A549 (cell line): ENCODE measurements at regions not wholly inside any gene's neighbourhood (a gene's known extent, or its start where the extent isn't known, plus 50 kb on each side); places are given as distances from the start of the nearest gene placed in this dataset.

Experiments
- ATAC-seq, 2 experiments: fragments of 200-7000 bp in 1 of 2; fragments of >200 bp in 1 of 2; cut with Nextera tagmentation in 1 of 2; cut with Tn5 transposase in 1 of 2; 3 replicates each; pipeline versions ENCODE4 v1.8.0 to v1.9.1; 2018 to 2020; ENCODE audit warnings: mild to moderate bottlenecking in 1 of 2, moderate library complexity in 1 of 2
- CTCF ChIA-PET: fragments of 300-600 bp; sonication (Branson Sonifier 250); formaldehyde crosslinking; extraction: SDS; loops from one replicate; lab custom pipeline; 2021; ENCODE audit warnings: antibody characterized with exemption, inconsistent platforms; lab: Yijun Ruan, JAX
- POLR2A ChIA-PET: fragments of 350-600 bp; formaldehyde crosslinking; extraction: SDS; loops from one replicate; lab custom pipeline; 2021; ENCODE audit warnings: antibody characterized with exemption, inconsistent platforms; lab: Yijun Ruan, JAX
- DNase-seq, 2 experiments: peaks; one replicate each; pipeline versions ENCODE4 v3.0.0 to v3.0.0-alpha.2; 2011 to 2016; ENCODE audit warnings: low read depth in 1 of 2, low spot score in 1 of 2
- FAIRE-seq: peaks from 2 replicates; lab custom pipeline; 2011; peaks lifted over from hg19 to GRCh38; lab: Jason Lieb, UNC
- H3K27ac ChIP-seq, 2 experiments: fragments of >200 bp; sonication (Bioruptor Twin); formaldehyde crosslinking; 3 replicates each; pipeline ENCODE4 v1.5.1; 2016 to 2017
- H3K4me1 ChIP-seq: fragments of >200 bp; sonication (Bioruptor Twin); formaldehyde crosslinking; 3 replicates; pipeline ENCODE4 v1.6.1; 2016
- H3K4me2 ChIP-seq: fragments of >200 bp; sonication (Bioruptor Twin); formaldehyde crosslinking; 3 replicates; pipeline ENCODE4 v1.6.1; 2016
- H3K4me3 ChIP-seq: fragments of >200 bp; sonication (Bioruptor Twin); formaldehyde crosslinking; 3 replicates; pipeline ENCODE4 v1.5.1; 2016
- H3K9me3 ChIP-seq: fragments of >200 bp; sonication (Bioruptor Twin); formaldehyde crosslinking; 3 replicates; pipeline ENCODE4 v1.6.1; 2016
- CHD4 ChIP-seq: fragments of 200-600 bp; sonication (generic); IDR thresholded peaks from 2 replicates; pipeline ENCODE4 v1.6.1; 2016; ENCODE audit warnings: antibody characterized with exemption, mild to moderate bottlenecking, borderline replicate concordance
- E2F6 ChIP-seq: IDR thresholded peaks from 2 replicates; pipeline ENCODE4 v1.6.1; 2012; ENCODE audit warnings: low read depth, borderline replicate concordance
- ESRRA ChIP-seq: fragments of 150-350 bp; IDR thresholded peaks from 2 replicates; pipeline ENCODE4 v1.6.1; 2014; ENCODE audit warnings: mild to moderate bottlenecking, low read length, borderline replicate concordance
- FOSL2 ChIP-seq, 2 experiments: fragments of 450-650 bp in 1 of 2; fragments of >200 bp in 1 of 2; sonication (Bioruptor Twin) in 1 of 2; formaldehyde crosslinking; IDR thresholded peaks; 2 replicates each; pipeline versions ENCODE4 v1.5.0 to v1.6.1; 2016 to 2020; ENCODE audit warnings: mild to moderate bottlenecking in 1 of 2, moderate library complexity in 1 of 2
- FOXS1 ChIP-seq: fragments of 250-450 bp; sonication (Bioruptor Pico); IDR thresholded peaks from 2 replicates; pipeline ENCODE4 v1.5.0; 2020; ENCODE audit warnings: mild to moderate bottlenecking, moderate library complexity
- GATA3 ChIP-seq: IDR thresholded peaks from 2 replicates; pipeline ENCODE4 v1.6.1; 2012; ENCODE audit warnings: borderline replicate concordance
- HMGXB4 ChIP-seq: fragments of 250-450 bp; sonication (Bioruptor Pico); IDR thresholded peaks from 2 replicates; pipeline ENCODE4 v1.5.0; 2021; ENCODE audit warnings: mild to moderate bottlenecking, moderate library complexity, borderline replicate concordance
- HOXA7 ChIP-seq: fragments of 250-450 bp; sonication (Bioruptor Pico); IDR thresholded peaks from 2 replicates; pipeline ENCODE4 v1.5.0; 2020; ENCODE audit warnings: mild to moderate bottlenecking, moderate library complexity
- JUNB ChIP-seq: fragments of >200 bp; sonication (Bioruptor Twin); formaldehyde crosslinking; IDR thresholded peaks from 2 replicates; pipeline ENCODE4 v1.6.1; 2016
- KDM5A ChIP-seq: fragments of 200-600 bp; sonication (generic); IDR thresholded peaks from 2 replicates; pipeline ENCODE4 v1.6.1; 2016; ENCODE audit warnings: antibody characterized with exemption, mild to moderate bottlenecking
- MAZ ChIP-seq: fragments of 150-350 bp; IDR thresholded peaks from 2 replicates; pipeline ENCODE4 v1.6.1; 2014; ENCODE audit warnings: antibody characterized with exemption, low read depth, low read length, borderline replicate concordance
- MYC ChIP-seq: IDR thresholded peaks from 2 replicates; pipeline ENCODE4 v1.6.1; 2012; ENCODE audit warnings: mild to moderate bottlenecking, inconsistent platforms, low read length, improper control_type of control experiment, borderline replicate concordance
- NFE2L2 ChIP-seq: fragments of 150-350 bp; conservative IDR thresholded peaks from 2 replicates; pipeline ENCODE4 v1.6.1; 2014; ENCODE audit warnings: low read length
- NR3C1 ChIP-seq: fragments of >200 bp; sonication (Bioruptor Twin); formaldehyde crosslinking; IDR thresholded peaks from 3 replicates; pipeline ENCODE4 v1.6.1; 2017
- PBX3 ChIP-seq: IDR thresholded peaks from 2 replicates; pipeline ENCODE4 v1.6.1; 2012
- RAD21 ChIP-seq, 2 experiments: fragments of >200 bp in 1 of 2; sonication (Bioruptor Twin) in 1 of 2; formaldehyde crosslinking in 1 of 2; IDR thresholded peaks in 1 of 2; conservative IDR thresholded peaks in 1 of 2; 2 replicates in 1 of 2; 3 replicates in 1 of 2; pipeline ENCODE4 v1.6.1; 2012 to 2018; ENCODE audit warnings: inconsistent platforms in 1 of 2
- RARB ChIP-seq: fragments of 250-450 bp; sonication (Bioruptor Pico); IDR thresholded peaks from 2 replicates; pipeline ENCODE4 v1.8.0; 2021; ENCODE audit warnings: mild to moderate bottlenecking, moderate library complexity
- RFX5 ChIP-seq: fragments of 450-650 bp; IDR thresholded peaks from 2 replicates; pipeline ENCODE4 v1.7.1; 2014; ENCODE audit warnings: antibody characterized with exemption, mild to moderate bottlenecking, moderate library complexity
- SMC3 ChIP-seq: fragments of >200 bp; sonication (Bioruptor Twin); formaldehyde crosslinking; IDR thresholded peaks from 3 replicates; pipeline ENCODE4 v1.6.1; 2018; ENCODE audit warnings: inconsistent platforms
- SREBF2 ChIP-seq: fragments of 450-650 bp; IDR thresholded peaks from 2 replicates; pipeline ENCODE4 v1.6.1; 2014; ENCODE audit warnings: mild to moderate bottlenecking, moderate library complexity
- TFCP2L1 ChIP-seq: fragments of 250-450 bp; sonication (Bioruptor Pico); IDR thresholded peaks from 2 replicates; pipeline ENCODE4 v1.5.0; 2021; ENCODE audit warnings: mild to moderate bottlenecking
- ZC3H11A ChIP-seq: fragments of 450-650 bp; IDR thresholded peaks from 2 replicates; pipeline ENCODE4 v1.6.1; 2014; ENCODE audit warnings: antibody characterized with exemption, mild to moderate bottlenecking
- ZNF302 ChIP-seq: fragments of 250-450 bp; sonication (Bioruptor Pico); IDR thresholded peaks from 2 replicates; pipeline ENCODE4 v1.9.0; 2021; ENCODE audit warnings: inconsistent platforms, mild to moderate bottlenecking, moderate library complexity
- WGBS: methylation state at CpG from one replicate; pipeline ENCODE4 v1.1.6; 2017; ENCODE audit errors: missing lambda C conversion rate; 5-methylcytosine and 5-hydroxymethylcytosine counted together

GRCh38 chr3:106943071-106943470, 434.2 kb upstream of the CCDC54 start:
- Histone ChIP-seq H3K4me2 (no peak overlapping the region), H3K9me3 (no peaks in the 10 kb centered on the region), H3K4me3 (no peak overlapping the region), H3K4me1 (no peaks in the 10 kb centered on the region), H3K27ac (no peak overlapping the region)
- DNase-seq (no peak), FAIRE-seq (no peak), ATAC-seq (no peak)
- ChIA-PET POLR2A (no interaction called here), CTCF (interaction anchor here (0.7 kb wide), 1 partner anchor 328 kb away, joined by 3 read pairs; no protein-coding TSS in a partner anchor)
- TF ChIP-seq E2F6 (no peak), RARB (CRISPR knock-in tag) (no peak), ZNF302 (CRISPR knock-in tag) (no peak), RFX5 (no peak), FOXS1 (CRISPR knock-in tag) (no peak), NR3C1 (no peak), MYC (no peak), PBX3 (no peak), HMGXB4 (CRISPR knock-in tag) (no peak), GATA3 (no peak), KDM5A (no peak), SMC3 (no peak), CHD4 (no peak), ZC3H11A (no peak), ESRRA (no peak)

GRCh38 chr3:106945435-106945834, 431.8 kb upstream of the CCDC54 start:
- no peak for TF ChIP-seq TFCP2L1 (CRISPR knock-in tag)
- no peak for TF ChIP-seq FOSL2 (IDR thresholded peaks at IDR 0.05)
- no peak for TF ChIP-seq FOSL2 (CRISPR knock-in tag; IDR thresholded peaks at IDR 0.05)
- TF ChIP-seq ESRRA, result no peak
- TF ChIP-seq NFE2L2, result no peak
- TF ChIP-seq RAD21 (conservative IDR thresholded peaks at IDR 0.05 in 1 of 2, IDR thresholded peaks at IDR 0.05 in 1 of 2), result no peak
- no peak for TF ChIP-seq MAZ
- no peak for TF ChIP-seq SREBF2
- no peak for FAIRE-seq
- Histone ChIP-seq H3K9me3 (no peaks in the 10 kb centered on the region), H3K4me3 (no peak overlapping the region), H3K4me2 (no peak overlapping the region), H3K27ac (no peak overlapping the region), H3K4me1 (no peaks in the 10 kb centered on the region)
- no peak for DNase-seq
- POLR2A ChIA-PET, result no interaction called here
- CTCF ChIA-PET, result no interaction called here
- WGBS, result 42% methylated on average over 6 of the region's 6 CpGs
- ATAC-seq, result no peak

- Histone ChIP-seq H3K4me3 (no peak overlapping the region), H3K4me1 (no peaks in the 10 kb centered on the region), H3K9me3 (no peaks in the 10 kb centered on the region), H3K27ac (no peak overlapping the region), H3K4me2 (no peak overlapping the region)
- no peak for ATAC-seq
- ChIA-PET CTCF (no interaction called here), POLR2A (no interaction called here)
- TF ChIP-seq HOXA7 (CRISPR knock-in tag) (no peak), JUNB (no peak)
- DNase-seq, result no peak
- no peak for FAIRE-seq
- 5% methylated on average over 3 of the region's 3 CpGs for WGBS
Observed at GRCh38 chr3:106946866-106947265, 430.4 kb upstream of the CCDC54 start.
